D721Med (cell line): ENCODE measurements at regions not wholly inside any gene's neighbourhood (a gene's known extent, or its start where the extent isn't known, plus 50 kb on each side); places are given as distances from the start of the nearest gene placed in this dataset.

Source experiments
- DNase-seq: peaks from one replicate; pipeline ENCODE4 v3.0.0; 2011; ENCODE audit warnings: low spot score; ENCODE audit not compliant: insufficient read length
- FAIRE-seq: peaks from 2 replicates; lab custom pipeline; 2011; peaks lifted over from hg19 to GRCh38; lab: Jason Lieb, UNC
- CTCF ChIP-seq: IDR thresholded peaks from 2 replicates; pipeline ENCODE4 v1.5.1; 2012; ENCODE audit warnings: mild to moderate bottlenecking, control low read depth; ENCODE audit not compliant: insufficient read depth; ENCODE audit errors: missing control alignments

- FAIRE-seq: no peak
- no peak for TF ChIP-seq CTCF
Observed at GRCh38 chr9:89885156-89885555, 280.3 kb downstream of the GADD45G start.

DNA sequence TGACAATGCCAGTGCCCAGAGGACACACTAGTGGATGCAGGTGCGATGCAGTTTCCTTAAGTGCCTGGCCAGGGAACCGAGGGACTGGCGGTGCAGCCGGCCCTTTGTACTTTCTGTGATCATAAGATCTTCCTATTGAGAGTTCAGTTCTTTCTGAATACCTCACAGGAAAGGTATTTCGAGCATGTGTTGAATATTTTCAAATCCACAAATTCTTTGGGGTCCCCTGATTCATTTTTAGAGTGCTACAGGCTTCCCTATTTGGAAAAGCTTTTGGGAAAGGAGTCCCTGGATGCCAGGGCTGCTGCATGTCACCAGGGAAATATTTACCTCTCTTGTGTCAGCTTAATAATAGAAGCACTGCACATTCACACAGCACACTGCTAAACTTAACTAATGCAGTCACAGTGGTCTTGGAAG lies 281.5 kb downstream of the GADD45G start:
- DNase-seq: no peak
- no peak for TF ChIP-seq CTCF
- no peak for FAIRE-seq

More at GRCh38 chr9:89885156-89885555, 280.3 kb downstream of the GADD45G start:
- DNase-seq: no peak

GRCh38 chr9:89887286-89887685 lies 282.5 kb downstream of the GADD45G start:
- FAIRE-seq: no peak
- TF ChIP-seq CTCF: no peak
- no peak for DNase-seq

DNA sequence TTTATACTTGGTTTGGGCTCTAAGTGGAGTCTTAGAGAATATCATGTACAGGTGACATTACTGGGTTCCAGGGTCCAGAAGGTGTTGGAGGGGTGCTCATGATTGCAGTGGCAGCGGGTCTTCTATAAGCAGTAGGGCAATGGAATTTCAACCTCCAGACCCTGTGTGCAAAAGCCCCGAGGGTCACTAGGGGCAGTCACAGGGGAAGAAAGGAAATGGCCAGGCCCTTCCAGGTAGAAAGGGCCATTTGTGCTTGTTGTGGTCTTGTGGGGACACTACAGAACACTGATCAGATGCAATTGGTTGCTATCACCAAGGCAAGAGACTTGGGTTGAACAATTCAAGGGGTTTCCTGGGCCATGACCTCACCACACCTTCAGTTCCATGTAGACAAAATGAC lies 283.4 kb downstream of the GADD45G start:
- DNase-seq (no peak), FAIRE-seq (no peak)
- TF ChIP-seq CTCF: no peak

- no peak for TF ChIP-seq CTCF
- FAIRE-seq (no peak), DNase-seq (no peak)
Observed at GRCh38 chr9:89888677-89889076, 283.9 kb downstream of the GADD45G start.

- no peak for TF ChIP-seq CTCF
- DNase-seq (no peak), FAIRE-seq (no peak)
Observed at GRCh38 chr9:89889865-89890264, 285.1 kb downstream of the GADD45G start.

GRCh38 chr9:89890326-89890980 lies 285.6 kb downstream of the GADD45G start:
- TF ChIP-seq CTCF: no peak
- FAIRE-seq: no peak
- DNase-seq: no peak
